SK-N-SH (cell line): ENCODE measurements at regions not wholly inside any gene's neighbourhood (a gene's known extent, or its start where the extent isn't known, plus 50 kb on each side); places are given as distances from the start of the nearest gene placed in this dataset.

Source experiments
- CHD2 ChIP-seq: fragments of 150-350 bp; IDR thresholded peaks from 2 replicates; pipeline ENCODE4 v1.6.1; 2018; ENCODE audit warnings: low read length; ENCODE audit not compliant: partially characterized antibody
- ELF1 ChIP-seq: IDR thresholded peaks from 2 replicates; pipeline ENCODE4 v1.4.0; 2012
- EP300 ChIP-seq, 2 experiments: IDR thresholded peaks; 2 replicates each; pipeline versions ENCODE4 v1.4.0 to v1.6.1; 2012; ENCODE audit warnings: borderline replicate concordance in 1 of 2, low read depth in 1 of 2, low read length in 1 of 2
- EZH2phosphoT487 ChIP-seq: fragments of 200-600 bp; sonication (generic); IDR thresholded peaks from 2 replicates; pipeline ENCODE4 v1.6.1; 2017; ENCODE audit warnings: low read depth, mixed run types, mild to moderate bottlenecking, antibody characterized with exemption, moderate library complexity, borderline replicate concordance
- JUND ChIP-seq: IDR thresholded peaks from 2 replicates; pipeline ENCODE4 v1.4.0; 2012
- NFIC ChIP-seq: IDR thresholded peaks from 2 replicates; pipeline ENCODE4 v1.4.0; 2012; ENCODE audit warnings: borderline replicate concordance
- POLR2AphosphoS5 ChIP-seq: IDR thresholded peaks from 2 replicates; pipeline ENCODE4 v1.6.1; 2012; ENCODE audit warnings: low read depth, low read length
- RFX5 ChIP-seq: IDR thresholded peaks from 2 replicates; pipeline ENCODE4 v1.6.1; 2012; ENCODE audit warnings: mild to moderate bottlenecking, improper control_type of control experiment, low read length
- RXRA ChIP-seq: IDR thresholded peaks from 2 replicates; pipeline ENCODE4 v1.4.0; 2012; ENCODE audit warnings: low read depth, mild to moderate bottlenecking, borderline replicate concordance
- SIN3A ChIP-seq: IDR thresholded peaks from 2 replicates; pipeline ENCODE4 v1.6.1; 2012; ENCODE audit warnings: low read depth, mild to moderate bottlenecking, low read length, moderate library complexity, borderline replicate concordance
- TEAD4 ChIP-seq: IDR thresholded peaks from 2 replicates; pipeline ENCODE4 v1.4.0; 2012; ENCODE audit warnings: mild to moderate bottlenecking, borderline replicate concordance; ENCODE audit not compliant: insufficient read depth
- YY1 ChIP-seq: IDR thresholded peaks from 2 replicates; pipeline ENCODE4 v1.4.0; 2012; ENCODE audit warnings: low read depth, mild to moderate bottlenecking
- TF ChIP-seq, protein P1 (sequence below): fragments of 200-600 bp; sonication (generic); IDR thresholded peaks from 2 replicates; pipeline ENCODE4 v1.6.1; 2017; ENCODE audit warnings: antibody characterized with exemption, mild to moderate bottlenecking, moderate library complexity
- TF ChIP-seq, protein P2 (sequence below): IDR thresholded peaks from 2 replicates; pipeline ENCODE4 v1.6.1; 2012; ENCODE audit warnings: mild to moderate bottlenecking, low read depth, low read length, moderate library complexity

DNA sequence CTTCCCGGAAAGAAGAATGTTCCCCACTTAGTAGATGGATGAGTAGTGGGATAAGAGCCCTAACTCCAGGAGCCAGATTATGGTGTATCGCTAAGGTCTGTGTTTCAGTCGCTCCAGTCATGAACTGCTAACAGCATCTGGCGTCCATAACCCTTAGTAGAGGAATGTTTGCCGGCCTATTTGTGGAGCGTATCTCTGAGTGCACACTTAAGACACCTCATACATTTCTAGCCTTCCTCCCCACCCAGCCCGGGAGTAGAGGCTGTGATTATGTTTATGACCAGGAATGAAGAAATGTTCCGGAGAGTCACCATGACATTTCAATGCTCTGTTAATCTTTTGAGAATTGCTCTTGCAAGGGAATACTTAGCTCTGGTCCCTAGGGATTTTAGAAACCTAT, 251.1 kb upstream of the SOX4 start:
- TF ChIP-seq, protein P1, sequence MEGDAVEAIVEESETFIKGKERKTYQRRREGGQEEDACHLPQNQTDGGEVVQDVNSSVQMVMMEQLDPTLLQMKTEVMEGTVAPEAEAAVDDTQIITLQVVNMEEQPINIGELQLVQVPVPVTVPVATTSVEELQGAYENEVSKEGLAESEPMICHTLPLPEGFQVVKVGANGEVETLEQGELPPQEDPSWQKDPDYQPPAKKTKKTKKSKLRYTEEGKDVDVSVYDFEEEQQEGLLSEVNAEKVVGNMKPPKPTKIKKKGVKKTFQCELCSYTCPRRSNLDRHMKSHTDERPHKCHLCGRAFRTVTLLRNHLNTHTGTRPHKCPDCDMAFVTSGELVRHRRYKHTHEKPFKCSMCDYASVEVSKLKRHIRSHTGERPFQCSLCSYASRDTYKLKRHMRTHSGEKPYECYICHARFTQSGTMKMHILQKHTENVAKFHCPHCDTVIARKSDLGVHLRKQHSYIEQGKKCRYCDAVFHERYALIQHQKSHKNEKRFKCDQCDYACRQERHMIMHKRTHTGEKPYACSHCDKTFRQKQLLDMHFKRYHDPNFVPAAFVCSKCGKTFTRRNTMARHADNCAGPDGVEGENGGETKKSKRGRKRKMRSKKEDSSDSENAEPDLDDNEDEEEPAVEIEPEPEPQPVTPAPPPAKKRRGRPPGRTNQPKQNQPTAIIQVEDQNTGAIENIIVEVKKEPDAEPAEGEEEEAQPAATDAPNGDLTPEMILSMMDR: no peak
- TF ChIP-seq EP300 (IDR thresholded peaks at IDR 0.05; ENCODE audit: borderline replicate concordance in 1 of 2, low read depth in 1 of 2, low read length in 1 of 2) (no peak), RFX5 (no peak), POLR2AphosphoS5 (no peak), NFIC (no peak), CHD2 (no peak), JUND (no peak), ELF1 (no peak), EZH2phosphoT487 (no peak), YY1 (no peak), RXRA (no peak), SIN3A (no peak), TEAD4 (no peak)
- TF ChIP-seq, protein P2, sequence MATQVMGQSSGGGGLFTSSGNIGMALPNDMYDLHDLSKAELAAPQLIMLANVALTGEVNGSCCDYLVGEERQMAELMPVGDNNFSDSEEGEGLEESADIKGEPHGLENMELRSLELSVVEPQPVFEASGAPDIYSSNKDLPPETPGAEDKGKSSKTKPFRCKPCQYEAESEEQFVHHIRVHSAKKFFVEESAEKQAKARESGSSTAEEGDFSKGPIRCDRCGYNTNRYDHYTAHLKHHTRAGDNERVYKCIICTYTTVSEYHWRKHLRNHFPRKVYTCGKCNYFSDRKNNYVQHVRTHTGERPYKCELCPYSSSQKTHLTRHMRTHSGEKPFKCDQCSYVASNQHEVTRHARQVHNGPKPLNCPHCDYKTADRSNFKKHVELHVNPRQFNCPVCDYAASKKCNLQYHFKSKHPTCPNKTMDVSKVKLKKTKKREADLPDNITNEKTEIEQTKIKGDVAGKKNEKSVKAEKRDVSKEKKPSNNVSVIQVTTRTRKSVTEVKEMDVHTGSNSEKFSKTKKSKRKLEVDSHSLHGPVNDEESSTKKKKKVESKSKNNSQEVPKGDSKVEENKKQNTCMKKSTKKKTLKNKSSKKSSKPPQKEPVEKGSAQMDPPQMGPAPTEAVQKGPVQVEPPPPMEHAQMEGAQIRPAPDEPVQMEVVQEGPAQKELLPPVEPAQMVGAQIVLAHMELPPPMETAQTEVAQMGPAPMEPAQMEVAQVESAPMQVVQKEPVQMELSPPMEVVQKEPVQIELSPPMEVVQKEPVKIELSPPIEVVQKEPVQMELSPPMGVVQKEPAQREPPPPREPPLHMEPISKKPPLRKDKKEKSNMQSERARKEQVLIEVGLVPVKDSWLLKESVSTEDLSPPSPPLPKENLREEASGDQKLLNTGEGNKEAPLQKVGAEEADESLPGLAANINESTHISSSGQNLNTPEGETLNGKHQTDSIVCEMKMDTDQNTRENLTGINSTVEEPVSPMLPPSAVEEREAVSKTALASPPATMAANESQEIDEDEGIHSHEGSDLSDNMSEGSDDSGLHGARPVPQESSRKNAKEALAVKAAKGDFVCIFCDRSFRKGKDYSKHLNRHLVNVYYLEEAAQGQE: no peak
